ENCODE measurements at regions not wholly inside any gene's neighbourhood (a gene's known extent, or its start where the extent isn't known, plus 50 kb on each side); places are given as distances from the start of the nearest gene placed in this dataset.

GRCh38 chr20:57106030-57106682 lies 160.3 kb downstream of the BMP7 start:
- TF ChIP-seq CTCF (IDR thresholded peaks at IDR 0.05), result no peak
- peaks cover 0 to 25% (median 0%) of the 10 kb centered on the region in 7 donors for H3K27me3 ChIP-seq
- intact Hi-C loops (cut with DNase I), result no loop called here
- H3K4me1 ChIP-seq, result no peaks in the 10 kb centered on the region
- 77 to 85% methylated on average over 12 of the region's 12 CpGs for WGBS, 2 donors
- no peaks in the 10 kb centered on the region for H3K36me3 ChIP-seq
- no peak for ATAC-seq
- H3K4me3 ChIP-seq, result no peak overlapping the region
- no peak overlapping the region for H3K27ac ChIP-seq
- peaks cover 0 to 4% (median 0%) of the 10 kb centered on the region in 11 donors for H3K9me3 ChIP-seq
- no peak for DNase-seq

- ATAC-seq (no peak), DNase-seq (no peak)
- Histone ChIP-seq H3K27me3 (peaks cover 0 to 25% (median 0%) of the 10 kb centered on the region in 7 donors), H3K36me3 (no peaks in the 10 kb centered on the region), H3K27ac (no peak overlapping the region), H3K9me3 (peaks cover 0 to 4% (median 0%) of the 10 kb centered on the region in 11 donors), H3K4me3 (no peak overlapping the region), H3K4me1 (no peaks in the 10 kb centered on the region)
- no peak for TF ChIP-seq CTCF (IDR thresholded peaks at IDR 0.05)
- 42 to 64% methylated on average over 4 of the region's 4 CpGs for WGBS, 2 donors
- intact Hi-C loops (cut with DNase I), result no loop called here
These were observed 159.7 kb downstream of the BMP7 start for GRCh38 chr20:57106692-57107091.

- Histone ChIP-seq H3K27ac (no peak overlapping the region), H3K4me3 (no peak overlapping the region), H3K36me3 (no peaks in the 10 kb centered on the region), H3K27me3 (peaks cover 0 to 25% (median 0%) of the 10 kb centered on the region in 7 donors), H3K9me3 (peaks cover 0 to 4% (median 0%) of the 10 kb centered on the region in 11 donors), H3K4me1 (no peaks in the 10 kb centered on the region)
- no peak for ATAC-seq
- DNase-seq, result no peak
- 83% methylated on average over 13 of the region's 13 CpGs for WGBS, 2 donors
- no peak for TF ChIP-seq CTCF (IDR thresholded peaks at IDR 0.05)
- intact Hi-C loops (cut with DNase I), result no loop called here
These were observed 159.2 kb downstream of the BMP7 start for GRCh38 chr20:57107208-57107607.

- TF ChIP-seq CTCF (IDR thresholded peaks at IDR 0.05), result no peak
These were observed 158.2 kb downstream of the BMP7 start for GRCh38 chr20:57108218-57108617.

More at GRCh38 chr20:57108218-57108617, 158.2 kb downstream of the BMP7 start:
- H3K27ac ChIP-seq, result no peak overlapping the region
- H3K4me1 ChIP-seq, result no peaks in the 10 kb centered on the region
- ATAC-seq, result no peak
- H3K36me3 ChIP-seq, result no peaks in the 10 kb centered on the region
- 48 to 54% methylated on average over 4 of the region's 4 CpGs for WGBS, 2 donors
- DNase-seq, result no peak
- peaks cover 0 to 4% (median 0%) of the 10 kb centered on the region in 11 donors for H3K9me3 ChIP-seq
- H3K4me3 ChIP-seq, result no peak overlapping the region
- H3K27me3 ChIP-seq, result peaks cover 0 to 25% (median 0%) of the 10 kb centered on the region in 7 donors
- intact Hi-C loops (cut with DNase I), result no loop called here
